GM23338 (cell line): ENCODE measurements at regions not wholly inside any gene's neighbourhood (a gene's known extent, or its start where the extent isn't known, plus 50 kb on each side); places are given as distances from the start of the nearest gene placed in this dataset.

ENCODE experiments used
- CREB1 ChIP-seq: fragments of 250-450 bp; sonication (Bioruptor Pico); IDR thresholded peaks from 2 replicates; pipeline ENCODE4 v1.5.0; 2020; ENCODE audit warnings: low read depth, mild to moderate bottlenecking, moderate library complexity
- ETS1 ChIP-seq: IDR thresholded peaks from 2 replicates; pipeline ENCODE4 v1.6.1; 2016; ENCODE audit warnings: antibody characterized with exemption
- EZH2 ChIP-seq: fragments of 200-600 bp; sonication (generic); IDR thresholded peaks from one replicate; pipeline ENCODE4 v1.8.0; 2017; ENCODE audit warnings: antibody characterized with exemption, mild to moderate bottlenecking, low read depth; ENCODE audit not compliant: unreplicated experiment
- EZH2phosphoT487 ChIP-seq: fragments of 200-600 bp; sonication (generic); IDR thresholded peaks from one replicate; pipeline ENCODE4 v1.8.1; 2018; ENCODE audit warnings: antibody characterized with exemption; ENCODE audit not compliant: unreplicated experiment
- JUNB ChIP-seq: IDR thresholded peaks from one replicate; pipeline ENCODE4 v1.6.1; 2016; ENCODE audit warnings: antibody characterized with exemption; ENCODE audit not compliant: unreplicated experiment
- POLR2AphosphoS5 ChIP-seq: IDR thresholded peaks from 2 replicates; pipeline ENCODE4 v1.6.1; 2016; ENCODE audit warnings: antibody characterized with exemption, low read depth
- STAT1 ChIP-seq: IDR thresholded peaks from one replicate; pipeline ENCODE4 v1.6.1; 2016; ENCODE audit warnings: antibody characterized with exemption; ENCODE audit not compliant: unreplicated experiment
- ZNF114 ChIP-seq: fragments of 250-450 bp; sonication (Bioruptor Pico); IDR thresholded peaks from 2 replicates; pipeline ENCODE4 v1.5.0; 2020; ENCODE audit warnings: mild to moderate bottlenecking, moderate library complexity
- TF ChIP-seq, protein P1 (sequence below), 2 experiments: fragments of 200-600 bp in 1 of 2; sonication (generic) in 1 of 2; conservative IDR thresholded peaks; 2 replicates each; pipeline versions ENCODE4 v1.5.1 to v1.6.1; 2016 to 2017; ENCODE audit warnings: antibody characterized with exemption in 2 of 2, low read depth in 2 of 2, mild to moderate bottlenecking in 2 of 2, moderate library complexity in 1 of 2
- TF ChIP-seq, protein P2 (sequence below): IDR thresholded peaks from one replicate; pipeline ENCODE4 v1.6.1; 2018; ENCODE audit warnings: antibody characterized with exemption; ENCODE audit not compliant: unreplicated experiment

DNA sequence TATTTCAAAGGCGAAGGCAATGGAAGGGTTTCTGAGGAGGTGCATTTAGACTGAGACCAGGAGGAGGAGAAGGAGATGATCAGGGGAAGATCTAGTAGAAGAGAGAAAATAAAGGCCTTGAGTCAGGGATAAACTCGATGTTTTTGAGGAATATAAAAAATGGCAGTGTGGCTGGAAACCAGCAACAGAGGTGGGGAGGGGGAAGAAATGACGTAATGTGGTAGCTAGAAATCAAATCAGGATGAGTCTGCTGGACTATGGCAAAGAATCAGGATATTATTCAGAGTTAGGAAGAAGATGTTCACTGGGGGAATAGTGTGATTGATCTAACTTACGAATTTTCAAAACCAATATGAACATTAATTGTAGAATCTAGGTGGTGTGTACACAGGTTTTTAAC lies 1673.9 kb upstream of the WWC1 start:
- TF ChIP-seq, protein P1, sequence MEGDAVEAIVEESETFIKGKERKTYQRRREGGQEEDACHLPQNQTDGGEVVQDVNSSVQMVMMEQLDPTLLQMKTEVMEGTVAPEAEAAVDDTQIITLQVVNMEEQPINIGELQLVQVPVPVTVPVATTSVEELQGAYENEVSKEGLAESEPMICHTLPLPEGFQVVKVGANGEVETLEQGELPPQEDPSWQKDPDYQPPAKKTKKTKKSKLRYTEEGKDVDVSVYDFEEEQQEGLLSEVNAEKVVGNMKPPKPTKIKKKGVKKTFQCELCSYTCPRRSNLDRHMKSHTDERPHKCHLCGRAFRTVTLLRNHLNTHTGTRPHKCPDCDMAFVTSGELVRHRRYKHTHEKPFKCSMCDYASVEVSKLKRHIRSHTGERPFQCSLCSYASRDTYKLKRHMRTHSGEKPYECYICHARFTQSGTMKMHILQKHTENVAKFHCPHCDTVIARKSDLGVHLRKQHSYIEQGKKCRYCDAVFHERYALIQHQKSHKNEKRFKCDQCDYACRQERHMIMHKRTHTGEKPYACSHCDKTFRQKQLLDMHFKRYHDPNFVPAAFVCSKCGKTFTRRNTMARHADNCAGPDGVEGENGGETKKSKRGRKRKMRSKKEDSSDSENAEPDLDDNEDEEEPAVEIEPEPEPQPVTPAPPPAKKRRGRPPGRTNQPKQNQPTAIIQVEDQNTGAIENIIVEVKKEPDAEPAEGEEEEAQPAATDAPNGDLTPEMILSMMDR (conservative IDR thresholded peaks at IDR 0.05; ENCODE audit: low read depth in 2 of 2): no peak
- TF ChIP-seq EZH2 (no peak), POLR2AphosphoS5 (no peak), STAT1 (no peak), JUNB (no peak), EZH2phosphoT487 (no peak), ETS1 (no peak), CREB1 (CRISPR knock-in tag) (no peak), ZNF114 (no peak)
- TF ChIP-seq, protein P2, sequence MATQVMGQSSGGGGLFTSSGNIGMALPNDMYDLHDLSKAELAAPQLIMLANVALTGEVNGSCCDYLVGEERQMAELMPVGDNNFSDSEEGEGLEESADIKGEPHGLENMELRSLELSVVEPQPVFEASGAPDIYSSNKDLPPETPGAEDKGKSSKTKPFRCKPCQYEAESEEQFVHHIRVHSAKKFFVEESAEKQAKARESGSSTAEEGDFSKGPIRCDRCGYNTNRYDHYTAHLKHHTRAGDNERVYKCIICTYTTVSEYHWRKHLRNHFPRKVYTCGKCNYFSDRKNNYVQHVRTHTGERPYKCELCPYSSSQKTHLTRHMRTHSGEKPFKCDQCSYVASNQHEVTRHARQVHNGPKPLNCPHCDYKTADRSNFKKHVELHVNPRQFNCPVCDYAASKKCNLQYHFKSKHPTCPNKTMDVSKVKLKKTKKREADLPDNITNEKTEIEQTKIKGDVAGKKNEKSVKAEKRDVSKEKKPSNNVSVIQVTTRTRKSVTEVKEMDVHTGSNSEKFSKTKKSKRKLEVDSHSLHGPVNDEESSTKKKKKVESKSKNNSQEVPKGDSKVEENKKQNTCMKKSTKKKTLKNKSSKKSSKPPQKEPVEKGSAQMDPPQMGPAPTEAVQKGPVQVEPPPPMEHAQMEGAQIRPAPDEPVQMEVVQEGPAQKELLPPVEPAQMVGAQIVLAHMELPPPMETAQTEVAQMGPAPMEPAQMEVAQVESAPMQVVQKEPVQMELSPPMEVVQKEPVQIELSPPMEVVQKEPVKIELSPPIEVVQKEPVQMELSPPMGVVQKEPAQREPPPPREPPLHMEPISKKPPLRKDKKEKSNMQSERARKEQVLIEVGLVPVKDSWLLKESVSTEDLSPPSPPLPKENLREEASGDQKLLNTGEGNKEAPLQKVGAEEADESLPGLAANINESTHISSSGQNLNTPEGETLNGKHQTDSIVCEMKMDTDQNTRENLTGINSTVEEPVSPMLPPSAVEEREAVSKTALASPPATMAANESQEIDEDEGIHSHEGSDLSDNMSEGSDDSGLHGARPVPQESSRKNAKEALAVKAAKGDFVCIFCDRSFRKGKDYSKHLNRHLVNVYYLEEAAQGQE: no peak
